ENCODE measurements at regions not wholly inside any gene's neighbourhood (a gene's known extent, or its start where the extent isn't known, plus 50 kb on each side); places are given as distances from the start of the nearest gene placed in this dataset.
"Not testable (repeated sequence)": the region's sequence is repeated elsewhere in the genome, so short reads cannot be mapped to it uniquely, and the experiment has no call there.

- no peak for DNase-seq (ENCODE audit: low read depth in 2 of 3, low spot score in 2 of 3)
Measured at GRCh38 chr15:93748710-93749109, 482.7 kb upstream of the MCTP2 start.

GRCh38 chr15:93734976-93735375, 496.4 kb upstream of the MCTP2 start:
- DNase-seq (ENCODE audit: low read depth in 2 of 3, low spot score in 2 of 3) = not testable (repeated sequence)

- no peak for DNase-seq (ENCODE audit: low read depth in 2 of 3, low spot score in 2 of 3)
Measured at GRCh38 chr15:93730724-93731123, 500.6 kb upstream of the MCTP2 start.

- no peak for DNase-seq (ENCODE audit: low read depth in 2 of 3, low spot score in 2 of 3)
Measured at GRCh38 chr15:93722165-93722564, 509.2 kb upstream of the MCTP2 start.

- no peak for DNase-seq (ENCODE audit: low read depth in 2 of 3, low spot score in 2 of 3)
Measured at GRCh38 chr15:93720607-93721006, 510.8 kb upstream of the MCTP2 start.

- no peak for DNase-seq (ENCODE audit: low read depth in 2 of 3, low spot score in 2 of 3)
Measured at GRCh38 chr15:93719921-93720351, 511.4 kb upstream of the MCTP2 start.

- no peak for DNase-seq (ENCODE audit: low read depth in 2 of 3, low spot score in 2 of 3)
Measured at GRCh38 chr15:93716615-93717231, 514.6 kb upstream of the MCTP2 start.

GRCh38 chr15:93709708-93710107, 521.7 kb upstream of the MCTP2 start:
- no peak for DNase-seq (ENCODE audit: low read depth in 2 of 3, low spot score in 2 of 3)

GRCh38 chr15:93708724-93709445, 522.5 kb upstream of the MCTP2 start:
- DNase-seq (ENCODE audit: low read depth in 2 of 3, low spot score in 2 of 3) = no peak

GRCh38 chr15:93707751-93708150, 523.6 kb upstream of the MCTP2 start:
- no peak for DNase-seq (ENCODE audit: low read depth in 2 of 3, low spot score in 2 of 3)

GRCh38 chr15:93706495-93707292, 524.7 kb upstream of the MCTP2 start:
- DNase-seq (ENCODE audit: low read depth in 2 of 3, low spot score in 2 of 3) = no peak

- DNase-seq (ENCODE audit: low read depth in 2 of 3, low spot score in 2 of 3) = no peak
Measured at GRCh38 chr15:93705753-93706455, 525.5 kb upstream of the MCTP2 start.

GRCh38 chr15:93703092-93703739, 528.1 kb upstream of the MCTP2 start:
- DNase-seq (ENCODE audit: low read depth in 2 of 3, low spot score in 2 of 3) = no peak

- no peak for DNase-seq (ENCODE audit: low read depth in 2 of 3, low spot score in 2 of 3)
Measured at GRCh38 chr15:93700051-93700450, 531.3 kb upstream of the MCTP2 start.

- DNase-seq (ENCODE audit: low read depth in 2 of 3, low spot score in 2 of 3) = no peak
Measured at GRCh38 chr15:93694033-93694432, 537.3 kb upstream of the MCTP2 start.

GRCh38 chr15:93683651-93684050, 547.7 kb upstream of the MCTP2 start:
- no peak for DNase-seq (ENCODE audit: low read depth in 2 of 3, low spot score in 2 of 3)

GRCh38 chr15:93671387-93671943, 559.9 kb upstream of the MCTP2 start:
- DNase-seq (ENCODE audit: low read depth in 2 of 3, low spot score in 2 of 3) = no peak

- DNase-seq (ENCODE audit: low read depth in 2 of 3, low spot score in 2 of 3) = no peak
Measured at GRCh38 chr15:93670931-93671330, 560.4 kb upstream of the MCTP2 start.

GRCh38 chr15:93664213-93664956, 567.0 kb upstream of the MCTP2 start:
- DNase-seq (ENCODE audit: low read depth in 2 of 3, low spot score in 2 of 3) = no peak
